T-helper 1 cell treated with Interleukin-12 subunit alpha and Interleukin-12 subunit beta and Interleukin-4 antibody, amounts not matched to agents 30 ng/mL and 1 ng/mL, for 36 hours (primary cell): ENCODE measurements at regions not wholly inside any gene's neighbourhood (a gene's known extent, or its start where the extent isn't known, plus 50 kb on each side); places are given as distances from the start of the nearest gene placed in this dataset.

ENCODE experiments used
- intact Hi-C: fragments of 100-400 bp; cut with micrococcal nuclease; formaldehyde crosslinking; loops from one replicate; pipeline ENCODE4 v1.15.1; 2024

DNA sequence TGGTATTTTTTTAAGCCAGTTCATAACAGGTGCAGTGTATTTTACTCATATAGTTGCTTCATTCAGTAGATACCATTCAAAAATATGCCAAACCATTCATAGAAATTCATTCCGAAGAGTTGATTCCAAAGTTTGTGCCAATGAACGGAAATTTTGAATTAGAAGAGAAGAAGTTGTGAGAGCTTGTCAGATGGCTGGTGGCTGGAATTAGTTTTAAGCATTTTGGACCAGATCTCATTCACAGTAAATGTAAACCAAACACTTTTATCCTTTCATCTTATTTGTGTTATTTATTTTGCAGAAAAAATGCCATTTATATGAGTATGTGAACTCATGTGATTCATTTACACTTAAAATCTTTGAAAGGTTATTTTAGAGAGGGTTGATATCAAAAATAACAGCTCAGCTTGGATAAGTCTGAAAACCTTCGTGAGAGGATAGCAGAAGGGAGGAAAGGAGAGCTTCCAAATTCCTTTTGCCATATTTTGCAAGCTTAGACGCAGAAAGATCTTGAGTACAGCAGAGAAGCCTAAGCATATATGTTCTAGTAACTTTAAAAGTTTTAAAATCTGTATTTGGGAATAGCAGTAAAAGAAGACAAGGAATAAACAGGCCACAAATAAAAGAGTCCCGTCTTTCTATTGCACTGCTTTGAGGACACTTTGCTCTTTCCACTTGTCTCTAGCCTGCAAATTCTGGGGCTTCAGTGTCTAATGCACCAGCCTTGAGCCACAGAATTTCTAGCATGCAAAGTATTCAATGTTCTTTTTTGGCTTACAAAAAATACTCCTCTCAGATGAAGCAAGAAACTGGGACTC is 253.6 kb upstream of the FLRT2 start:
- intact Hi-C loops = no loop called here

DNA sequence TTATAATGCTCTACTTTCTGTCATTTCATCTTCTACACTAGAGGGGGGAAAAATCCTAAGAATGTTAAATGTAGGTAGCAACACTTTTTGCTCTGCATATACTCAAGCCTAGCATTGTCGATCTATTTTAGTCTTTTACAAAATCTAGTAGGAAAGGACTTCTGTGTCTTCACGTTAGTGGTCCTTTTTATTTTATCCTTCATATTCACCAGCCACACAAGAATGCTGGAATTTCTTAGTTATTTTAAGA is 253.0 kb upstream of the FLRT2 start:
- intact Hi-C loops = no loop called here

DNA sequence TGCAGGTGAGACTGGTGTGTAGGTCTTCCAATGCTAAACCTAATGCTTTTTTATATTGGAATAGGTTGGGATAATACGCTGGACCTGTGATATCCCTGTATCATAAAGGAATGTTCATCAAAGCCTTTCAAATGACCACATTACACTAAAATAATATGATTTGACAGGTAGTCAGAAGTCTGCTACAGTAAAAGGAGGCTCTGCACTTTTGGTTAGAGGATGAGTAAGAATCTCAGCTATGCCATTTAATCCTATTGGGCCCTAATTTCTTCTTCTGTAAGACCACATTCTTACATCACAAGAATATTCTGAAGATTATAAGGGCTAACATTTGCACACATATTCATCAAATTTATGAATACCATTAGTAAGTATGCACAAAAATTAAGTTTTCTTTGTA is 250.5 kb upstream of the FLRT2 start:
- intact Hi-C loops = no loop called here

DNA sequence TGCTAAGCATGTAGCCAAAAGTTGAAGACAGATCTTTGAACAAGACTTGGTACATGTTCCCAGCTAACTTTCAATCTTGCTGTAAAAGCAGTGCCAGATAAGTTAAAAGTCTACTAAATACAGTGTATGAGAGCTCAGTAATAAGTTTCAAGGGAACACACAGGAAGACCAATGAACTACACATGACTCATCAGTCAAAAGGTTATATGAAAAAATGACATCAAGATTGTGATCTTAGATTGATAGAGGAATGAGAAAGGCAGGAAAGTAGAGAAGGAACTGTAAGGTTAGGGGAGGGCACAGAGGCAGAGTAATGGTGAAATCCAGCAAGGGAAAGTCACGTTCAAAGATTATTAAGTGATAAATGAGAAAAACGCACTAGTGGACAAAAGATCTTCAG is 249.9 kb upstream of the FLRT2 start:
- intact Hi-C loops = no loop called here

DNA sequence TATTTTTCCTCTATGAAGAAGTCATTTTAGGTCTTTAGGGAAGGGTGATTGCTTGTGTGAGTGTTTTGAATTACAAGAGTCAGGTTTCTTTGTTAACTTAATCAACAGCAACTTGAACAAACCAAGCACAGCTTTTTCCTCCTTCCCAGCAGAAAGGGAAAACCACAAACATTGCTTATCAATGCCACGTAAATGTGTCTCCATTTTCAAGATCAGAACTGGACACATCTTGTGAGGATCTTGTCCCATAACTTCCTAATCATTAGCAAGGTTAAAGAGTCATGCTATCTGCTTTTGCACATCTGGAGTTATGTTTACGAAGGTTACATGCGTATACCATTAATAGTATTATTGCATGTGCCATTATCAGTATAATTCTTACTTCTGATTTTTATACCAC is 248.0 kb upstream of the FLRT2 start:
- intact Hi-C loops = no loop called here

DNA sequence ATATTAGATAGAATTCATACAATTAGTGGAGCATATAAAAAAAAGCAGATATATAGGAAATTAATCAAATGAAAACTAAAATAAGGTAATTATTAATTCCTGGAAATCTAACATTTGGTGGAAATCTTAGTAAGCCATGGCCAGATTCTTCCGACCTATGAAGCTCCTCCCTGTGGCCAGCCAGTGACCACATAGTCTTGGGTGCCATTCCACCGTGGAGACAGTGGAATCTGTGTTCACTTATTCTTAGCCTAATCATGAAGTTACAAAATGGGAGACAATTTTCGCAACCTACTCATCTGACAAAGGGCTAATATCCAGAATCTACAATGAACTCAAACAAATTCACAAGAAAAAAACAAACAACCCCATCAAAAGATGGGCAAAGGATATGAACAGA is 241.9 kb upstream of the FLRT2 start:
- intact Hi-C loops = no loop called here

DNA sequence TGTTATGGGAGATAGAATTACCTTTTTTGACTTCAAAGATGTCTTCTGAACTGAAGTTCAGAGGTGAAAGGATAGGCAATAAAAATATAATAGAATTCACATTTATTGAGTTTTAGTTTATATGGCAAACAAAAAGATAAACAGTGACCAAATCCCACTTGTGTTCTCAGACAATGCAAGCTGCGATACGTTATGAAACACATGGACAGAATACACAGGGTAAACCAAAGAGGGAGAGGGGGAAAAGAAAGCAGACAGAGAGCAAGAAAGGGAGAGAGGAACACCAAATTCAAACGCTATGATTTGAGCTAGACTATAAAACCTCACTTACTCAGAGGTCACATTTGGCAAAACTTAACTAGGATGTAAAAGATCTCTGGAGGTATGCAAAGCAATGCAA is 238.2 kb upstream of the FLRT2 start:
- intact Hi-C loops = no loop called here

DNA sequence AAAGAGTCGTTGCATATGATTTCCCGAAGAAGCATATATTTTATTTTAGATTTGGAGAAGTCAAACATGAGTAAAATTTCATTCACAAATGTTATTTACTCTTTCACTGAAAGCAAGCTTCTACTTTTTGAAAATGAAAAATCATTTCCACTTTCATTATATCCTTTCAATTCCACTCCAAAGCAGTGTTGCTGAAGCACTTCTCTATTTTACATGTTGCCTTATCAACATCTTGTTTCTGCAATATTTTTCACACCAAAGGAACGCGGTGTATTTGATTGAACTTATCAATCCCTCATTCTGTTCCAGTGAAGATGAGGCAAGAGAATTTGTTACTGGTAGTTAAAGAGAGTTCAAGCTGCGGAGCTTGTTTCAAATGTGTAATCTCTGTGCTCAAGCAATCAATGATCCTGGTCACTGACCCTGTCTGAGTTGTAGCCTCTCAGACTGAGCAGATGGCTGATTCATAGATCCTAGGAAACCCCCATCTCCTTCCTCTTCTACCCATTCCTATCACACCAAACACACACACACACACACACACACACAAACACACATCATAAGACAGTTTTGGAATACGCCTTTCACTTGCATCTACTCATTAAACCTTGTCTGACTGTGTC is 236.2 kb upstream of the FLRT2 start:
- intact Hi-C loops = no loop called here

DNA sequence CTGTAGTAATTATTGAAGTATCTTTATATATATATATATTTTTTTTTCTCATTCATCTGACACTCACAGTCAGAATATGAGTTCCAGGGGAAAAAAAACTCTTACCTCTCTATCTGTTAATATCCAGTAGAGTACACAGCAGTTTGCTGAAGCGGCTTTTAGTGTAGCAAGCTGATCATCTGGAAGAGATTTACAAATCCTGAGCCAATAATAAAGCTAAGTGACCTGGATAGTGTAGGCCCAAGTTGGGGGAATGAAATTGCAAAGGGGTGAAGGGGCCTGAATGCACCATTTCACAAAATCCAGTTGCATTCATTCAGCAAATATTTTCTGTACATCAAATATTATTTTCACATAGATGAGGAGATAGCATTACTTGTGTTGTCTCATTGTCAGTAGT is 234.6 kb upstream of the FLRT2 start:
- intact Hi-C loops = no loop called here

DNA sequence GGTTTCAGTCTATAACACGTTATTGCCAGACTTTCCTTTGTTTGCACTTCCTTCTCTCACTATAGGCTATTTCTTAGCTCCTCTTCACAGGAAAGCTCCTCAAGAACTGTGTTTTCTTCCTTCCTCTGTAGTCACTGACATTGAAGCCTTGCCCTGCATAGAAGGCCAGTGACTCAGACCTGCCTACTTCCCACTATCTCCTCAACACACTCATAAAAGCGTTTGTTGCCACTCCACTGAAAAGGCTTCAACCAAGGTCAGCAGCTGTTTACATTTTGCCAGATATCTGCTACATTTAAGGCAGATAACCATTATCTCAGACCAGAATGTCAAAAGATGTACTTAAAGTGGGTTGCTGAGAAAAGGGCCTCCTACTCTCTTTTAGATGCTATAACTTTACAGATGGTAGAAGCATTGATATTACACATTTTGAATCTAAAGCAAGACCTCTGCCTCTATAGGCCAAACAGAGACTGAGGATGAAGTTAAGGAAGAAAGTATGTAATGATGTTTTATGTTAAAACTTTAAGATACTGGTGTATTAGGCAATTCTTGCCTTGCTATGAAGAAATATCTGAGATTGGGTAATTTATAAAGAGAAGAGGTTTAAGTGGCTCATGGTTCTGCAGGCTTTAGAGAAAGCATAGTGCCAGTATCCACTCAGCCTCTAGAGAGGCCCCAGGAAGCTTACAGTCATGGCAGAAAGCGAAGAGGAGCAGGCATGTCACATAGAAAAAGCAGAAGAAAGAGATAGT is 233.3 kb upstream of the FLRT2 start:
- intact Hi-C loops = no loop called here

DNA sequence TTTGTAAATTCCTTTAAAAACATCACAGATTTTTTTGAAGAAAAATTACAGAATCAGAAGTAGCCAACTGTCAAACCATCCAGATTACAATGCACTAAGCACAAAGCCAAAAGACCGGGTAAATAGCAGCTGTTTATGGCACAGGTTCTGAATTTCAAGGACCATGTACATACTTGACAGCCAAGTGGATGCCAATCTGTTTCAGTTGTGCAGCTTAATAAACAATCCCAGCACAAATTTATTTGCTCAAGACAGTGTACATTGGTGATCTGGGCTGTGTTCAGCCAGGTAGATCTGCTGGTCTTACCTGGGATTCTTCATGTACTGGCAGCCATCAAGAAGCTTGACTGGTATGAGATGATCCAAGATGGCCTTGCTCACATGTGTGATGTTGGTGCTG is 229.8 kb upstream of the FLRT2 start:
- intact Hi-C loops = no loop called here

DNA sequence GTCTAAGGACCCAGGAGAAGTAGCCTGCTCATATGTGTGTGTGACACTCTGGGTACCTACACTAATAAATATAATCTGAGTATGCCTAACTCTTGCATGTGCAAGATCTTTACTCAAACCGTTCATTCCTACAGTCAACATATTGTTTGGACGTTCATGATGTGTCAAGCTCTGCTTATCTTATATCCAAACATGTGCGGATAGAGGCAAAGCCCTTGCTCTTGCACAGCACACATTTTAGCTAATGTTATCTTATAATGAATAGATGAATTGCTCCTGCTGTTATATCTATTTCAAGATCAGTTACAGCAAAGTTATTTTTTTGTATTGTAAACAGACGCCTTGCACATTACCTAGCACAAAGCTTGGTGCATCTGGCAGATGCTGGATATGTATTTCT is 228.4 kb upstream of the FLRT2 start:
- intact Hi-C loops = no loop called here

DNA sequence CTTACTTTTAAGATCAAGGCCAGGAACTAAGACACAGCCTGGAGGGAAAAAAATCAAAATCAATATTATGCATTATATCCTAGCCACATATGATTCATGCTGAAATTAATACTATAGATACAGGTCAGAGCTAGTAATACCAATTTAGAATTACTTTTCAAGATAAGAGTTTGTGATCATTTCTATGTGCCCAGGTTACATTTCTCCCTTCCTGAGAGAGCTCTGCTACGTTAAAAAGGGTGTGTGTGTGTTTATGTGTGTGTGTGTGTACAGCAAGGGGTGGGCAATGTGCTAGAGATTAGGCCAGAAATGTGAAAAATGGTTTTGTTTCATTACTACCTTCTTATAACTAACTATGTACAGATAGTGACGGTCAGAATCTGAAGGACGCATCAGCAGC is 223.9 kb upstream of the FLRT2 start:
- intact Hi-C loops = no loop called here

DNA sequence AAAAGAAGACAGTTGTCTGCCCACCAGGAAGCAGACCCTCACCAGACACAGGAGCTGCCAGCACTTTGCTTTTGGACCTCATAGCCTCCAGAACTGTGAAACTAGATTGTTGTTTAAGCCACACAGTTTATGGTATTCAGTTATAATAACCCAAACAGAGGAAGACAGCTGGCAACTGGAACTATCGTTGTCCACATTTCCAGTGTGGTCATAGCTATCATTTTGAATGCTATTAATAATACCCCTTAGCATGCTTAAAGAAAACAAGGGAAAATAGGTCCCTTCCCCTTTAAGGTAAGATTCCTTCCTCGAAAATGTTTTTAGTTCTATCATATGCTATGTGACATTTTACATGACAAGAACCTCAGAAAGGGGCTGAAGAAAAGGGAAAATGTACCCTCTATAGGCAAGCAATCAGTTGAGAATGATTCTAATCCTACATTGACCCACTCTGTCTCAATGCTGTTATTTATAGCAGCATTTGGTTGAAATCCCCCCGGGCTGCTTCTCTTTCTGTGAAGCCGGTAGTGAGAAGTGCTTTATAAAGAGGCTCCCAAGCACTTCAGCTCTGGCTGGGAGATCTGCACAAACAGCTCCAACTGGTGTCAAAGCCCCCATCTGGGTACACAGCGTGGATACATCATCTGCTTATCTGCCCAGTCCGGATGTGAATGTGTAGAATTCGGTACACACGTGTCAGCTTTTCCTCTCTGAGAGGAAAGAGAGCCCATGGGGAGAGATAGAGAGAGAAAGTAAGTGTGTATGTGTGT is 221.2 kb upstream of the FLRT2 start:
- intact Hi-C loops = no loop called here

DNA sequence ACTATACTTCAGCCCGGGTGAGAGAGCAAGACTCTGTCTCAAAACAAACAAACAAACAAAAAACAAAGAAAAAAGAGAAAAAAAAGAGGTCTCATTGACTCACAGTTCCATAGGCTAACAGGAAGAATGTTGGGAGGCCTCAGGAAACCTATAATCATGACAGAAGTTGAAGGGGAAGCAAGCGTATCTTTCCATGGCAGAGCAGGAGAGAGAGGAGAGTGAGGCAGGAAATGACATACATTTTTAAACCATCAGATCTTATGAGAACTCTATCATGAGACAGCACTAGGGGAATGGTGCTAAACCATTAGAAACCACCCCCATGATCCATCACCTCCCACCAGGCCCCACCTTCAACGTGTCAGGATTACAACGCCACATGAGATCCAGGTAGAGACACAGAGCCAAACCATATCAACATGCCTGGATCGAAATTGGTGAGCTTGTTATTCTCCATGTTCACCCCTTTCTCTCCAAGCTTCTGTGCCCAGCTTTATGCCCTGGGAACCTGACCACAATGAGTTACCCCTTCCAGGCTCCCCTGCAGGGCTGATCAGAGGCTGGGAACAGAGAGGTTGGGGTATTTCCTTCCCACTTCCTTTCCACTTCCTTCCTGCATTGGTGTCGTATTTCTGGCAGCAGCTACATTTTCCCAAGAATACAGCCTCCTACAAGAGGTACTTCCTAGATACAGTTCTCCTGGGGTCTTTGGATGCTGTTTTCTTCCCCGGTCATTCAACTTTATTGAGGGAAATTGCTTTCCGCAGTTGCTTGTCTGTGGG is 219.3 kb upstream of the FLRT2 start:
- intact Hi-C loops = no loop called here

DNA sequence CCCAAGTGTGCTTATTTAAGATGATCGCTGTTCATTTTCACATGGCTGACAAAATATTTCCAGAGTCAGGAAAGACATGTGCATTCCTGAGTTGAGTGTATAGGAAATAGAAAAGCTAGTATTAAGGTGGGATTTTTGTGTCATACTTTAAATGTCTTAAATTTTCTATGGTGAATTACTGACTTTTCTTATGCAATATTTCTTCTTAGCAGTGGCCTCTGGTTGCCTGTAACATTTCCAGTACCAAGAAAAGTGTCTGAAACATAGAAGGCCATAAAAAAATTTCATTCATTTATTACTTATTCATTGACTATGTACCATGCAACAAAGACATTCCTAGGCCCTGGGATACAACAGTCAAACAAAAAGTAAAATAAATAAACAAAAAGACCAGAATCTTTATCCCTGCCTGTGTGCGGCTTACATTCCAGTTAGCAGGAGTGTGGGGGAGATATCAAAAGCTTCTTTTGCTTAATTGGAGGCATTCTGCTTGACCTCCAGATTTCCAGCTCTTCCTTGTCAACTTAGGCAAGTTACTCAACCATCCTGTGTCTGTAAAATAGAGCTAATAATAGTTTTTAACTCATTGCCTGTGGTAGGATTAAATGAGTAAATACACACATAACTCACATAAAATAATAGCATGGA is 216.3 kb upstream of the FLRT2 start:
- intact Hi-C loops = no loop called here

DNA sequence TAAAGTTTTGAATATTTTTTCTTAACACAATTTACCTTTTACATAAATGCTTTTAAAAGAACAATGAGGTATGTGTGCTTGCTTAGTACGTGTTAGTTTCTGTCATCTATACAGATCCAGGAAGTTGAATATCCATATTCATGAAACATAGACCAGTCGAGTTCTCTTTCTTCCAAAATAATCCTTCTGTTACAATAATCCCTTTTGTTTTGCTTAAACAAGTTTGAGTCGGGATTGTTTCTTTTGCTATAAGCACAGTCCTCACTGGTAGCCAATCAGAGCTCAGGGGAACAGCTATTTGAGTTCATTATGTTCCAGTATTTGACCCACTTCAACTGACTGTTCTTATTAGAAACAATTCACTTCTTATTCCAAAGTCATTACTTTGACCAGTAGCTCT is 214.7 kb upstream of the FLRT2 start:
- intact Hi-C loops = no loop called here

DNA sequence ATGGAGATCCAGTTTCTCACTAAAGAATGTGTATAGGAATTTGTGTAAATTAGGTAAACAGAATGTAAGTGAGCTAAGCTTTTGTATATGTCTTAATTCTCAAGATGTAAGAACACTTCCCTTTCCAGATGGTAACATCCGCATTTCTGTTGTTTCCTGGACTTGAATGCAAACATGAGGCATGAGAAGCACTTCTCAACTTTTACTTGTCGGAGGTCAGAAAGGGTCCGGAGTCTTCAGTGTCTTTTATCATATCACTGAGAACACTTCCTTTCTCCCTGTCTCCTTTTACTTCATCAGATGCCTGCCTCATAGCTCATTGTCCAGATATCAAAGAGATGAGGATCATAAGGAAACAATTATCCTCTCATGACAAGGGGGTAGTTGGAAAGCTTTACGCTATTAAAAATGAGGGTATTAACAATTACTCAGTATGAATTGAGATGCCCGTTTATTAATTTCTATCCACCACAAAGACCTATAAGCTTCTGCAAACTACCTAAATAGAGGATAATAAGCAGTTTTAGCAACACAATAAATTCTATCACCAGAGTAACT is 214.1 kb upstream of the FLRT2 start:
- intact Hi-C loops = no loop called here

DNA sequence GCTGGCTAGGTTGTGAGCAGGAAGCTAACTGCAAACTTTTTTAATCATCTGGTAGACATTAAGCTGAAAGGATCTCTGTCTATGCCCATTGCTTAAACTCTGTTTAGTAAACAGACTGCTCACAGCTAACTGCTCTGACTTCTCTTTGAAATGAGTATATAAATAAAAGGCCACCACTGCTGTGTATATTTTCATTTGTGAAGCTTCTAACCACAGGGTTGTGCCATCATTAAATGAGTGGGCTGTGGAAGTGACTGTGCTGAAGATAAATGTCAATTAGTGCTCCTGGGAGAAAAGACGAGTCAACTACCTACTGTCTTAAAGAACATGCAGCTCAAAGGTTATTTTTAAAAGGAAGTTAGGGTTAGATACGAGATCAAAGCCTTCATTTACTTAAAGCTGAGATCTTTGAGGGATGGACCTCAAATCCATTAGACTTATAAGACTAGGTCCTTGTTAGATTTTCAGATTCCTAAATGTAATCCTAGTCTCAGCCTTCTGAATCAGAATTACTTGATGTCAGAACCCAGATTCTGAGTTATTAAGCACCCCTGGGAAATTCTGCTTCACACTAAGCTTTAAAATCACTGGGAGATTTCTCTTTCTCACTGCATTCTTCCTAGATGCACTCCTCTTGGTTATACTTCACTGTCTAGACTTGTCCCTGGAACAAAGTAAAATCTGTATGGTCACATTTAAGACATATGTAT is 213.1 kb upstream of the FLRT2 start:
- intact Hi-C loops = no loop called here

DNA sequence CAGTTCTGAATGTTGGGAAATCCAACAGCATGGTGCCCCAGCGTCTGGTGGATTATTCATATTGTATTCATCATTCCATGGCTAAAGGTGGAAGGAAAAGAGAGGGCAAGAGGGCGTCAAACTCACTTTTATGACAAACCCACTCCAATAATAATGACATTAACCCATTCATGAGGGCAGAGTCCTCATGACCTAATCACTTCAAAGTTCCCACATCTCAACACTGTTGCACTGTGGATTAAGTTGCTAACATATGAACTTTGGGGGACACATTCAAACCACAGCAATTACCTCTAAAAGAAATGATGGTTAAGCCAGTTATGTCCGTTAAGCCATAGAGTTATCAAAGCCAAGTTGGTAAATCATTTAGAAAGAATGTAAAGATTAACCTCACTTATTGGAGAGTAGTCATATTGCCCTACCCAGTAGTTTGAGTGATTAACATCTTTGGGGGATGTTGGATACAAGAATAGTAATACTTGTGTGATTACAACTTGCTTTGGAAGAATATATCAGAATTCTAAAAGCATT is 212.4 kb upstream of the FLRT2 start:
- intact Hi-C loops = no loop called here
